ENCODE measurements at regions not wholly inside any gene's neighbourhood (a gene's known extent, or its start where the extent isn't known, plus 50 kb on each side); places are given as distances from the start of the nearest gene placed in this dataset.
A peak's percentile ranks its signal among the peaks of the same experiment; 100 is the strongest.

DNA sequence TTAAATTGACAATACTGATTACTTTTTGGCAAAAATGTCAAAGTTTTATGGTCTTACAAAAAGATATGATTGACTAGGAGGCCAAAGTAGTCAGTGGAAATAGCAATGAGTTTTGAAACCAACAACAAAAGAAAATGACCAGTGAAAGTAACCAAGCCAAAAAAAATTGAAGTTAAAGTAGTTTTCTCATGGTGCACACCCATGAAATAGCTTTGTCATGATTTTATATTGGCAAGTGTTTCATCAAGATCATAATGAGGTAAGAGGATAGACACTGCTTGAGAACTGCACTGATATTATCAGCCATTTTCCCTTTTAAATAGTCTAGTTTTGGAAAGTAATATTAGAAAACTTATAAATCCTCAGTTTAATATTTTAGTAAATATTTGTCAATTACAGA, 206.2 kb upstream of the ADAMTS5 start:
- TF ChIP-seq, protein P1, sequence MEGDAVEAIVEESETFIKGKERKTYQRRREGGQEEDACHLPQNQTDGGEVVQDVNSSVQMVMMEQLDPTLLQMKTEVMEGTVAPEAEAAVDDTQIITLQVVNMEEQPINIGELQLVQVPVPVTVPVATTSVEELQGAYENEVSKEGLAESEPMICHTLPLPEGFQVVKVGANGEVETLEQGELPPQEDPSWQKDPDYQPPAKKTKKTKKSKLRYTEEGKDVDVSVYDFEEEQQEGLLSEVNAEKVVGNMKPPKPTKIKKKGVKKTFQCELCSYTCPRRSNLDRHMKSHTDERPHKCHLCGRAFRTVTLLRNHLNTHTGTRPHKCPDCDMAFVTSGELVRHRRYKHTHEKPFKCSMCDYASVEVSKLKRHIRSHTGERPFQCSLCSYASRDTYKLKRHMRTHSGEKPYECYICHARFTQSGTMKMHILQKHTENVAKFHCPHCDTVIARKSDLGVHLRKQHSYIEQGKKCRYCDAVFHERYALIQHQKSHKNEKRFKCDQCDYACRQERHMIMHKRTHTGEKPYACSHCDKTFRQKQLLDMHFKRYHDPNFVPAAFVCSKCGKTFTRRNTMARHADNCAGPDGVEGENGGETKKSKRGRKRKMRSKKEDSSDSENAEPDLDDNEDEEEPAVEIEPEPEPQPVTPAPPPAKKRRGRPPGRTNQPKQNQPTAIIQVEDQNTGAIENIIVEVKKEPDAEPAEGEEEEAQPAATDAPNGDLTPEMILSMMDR (IDR thresholded peaks at IDR 0.05), result no peak
- no peaks in the 10 kb centered on the region for H3K9me3 ChIP-seq
- H3K27me3 ChIP-seq, result no peaks in the 10 kb centered on the region
- no peak overlapping the region for H3K27ac ChIP-seq
- H3K4me1 ChIP-seq, result no peaks in the 10 kb centered on the region
- H3K36me3 ChIP-seq, result no peaks in the 10 kb centered on the region
- intact Hi-C loops (cut with DNase I), result no loop called here
- H3K4me3 ChIP-seq, result no peak overlapping the region
- no peak for ATAC-seq
- no peak for DNase-seq

DNA sequence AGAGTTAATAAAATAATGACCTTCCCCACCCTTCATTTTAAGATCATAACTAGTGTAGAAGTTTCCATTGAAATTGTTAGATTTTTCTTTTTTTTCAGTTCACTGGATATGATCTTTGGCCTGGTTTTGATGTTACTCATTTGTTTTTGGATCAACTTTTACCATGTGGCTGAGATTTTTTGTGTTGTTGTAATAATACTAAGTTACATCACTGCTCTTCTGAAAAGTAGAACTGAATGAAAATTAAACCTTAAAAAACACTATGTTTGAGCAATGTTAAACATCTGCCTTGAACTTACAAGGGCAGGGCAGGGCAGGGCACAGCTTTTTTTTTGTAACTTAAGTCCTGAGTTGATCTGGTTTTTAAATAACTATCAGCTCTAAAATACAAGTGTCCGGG, 204.8 kb upstream of the ADAMTS5 start:
- H3K27me3 ChIP-seq, result no peaks in the 10 kb centered on the region
- no peak overlapping the region for H3K4me3 ChIP-seq
- no peaks in the 10 kb centered on the region for H3K4me1 ChIP-seq
- no peaks in the 10 kb centered on the region for H3K36me3 ChIP-seq
- no peaks in the 10 kb centered on the region for H3K9me3 ChIP-seq
- no peak for DNase-seq
- TF ChIP-seq, protein P1 (IDR thresholded peaks at IDR 0.05), result no peak
- ATAC-seq, result no peak
- intact Hi-C loops (cut with DNase I), result no loop called here
- H3K27ac ChIP-seq, result no peak overlapping the region

DNA sequence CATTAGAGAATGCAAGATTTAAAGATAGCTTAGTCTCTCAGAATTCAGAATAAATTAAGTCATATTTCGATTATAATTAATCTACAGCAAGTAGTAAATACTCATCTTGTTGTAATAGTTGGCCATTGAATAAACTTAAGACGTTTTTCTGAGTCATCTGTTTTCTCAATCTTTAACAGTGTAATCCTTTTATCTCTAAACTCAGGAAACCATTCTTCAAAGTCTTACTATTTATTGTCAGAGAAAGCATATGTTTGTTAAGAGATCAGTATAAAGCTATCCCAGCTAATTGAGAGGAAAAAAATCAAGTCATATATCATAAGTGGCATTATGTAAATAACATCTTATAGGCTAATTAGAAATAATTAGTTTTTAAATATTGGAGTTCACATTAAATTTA, 201.2 kb upstream of the ADAMTS5 start:
- Histone ChIP-seq H3K4me1 (no peaks in the 10 kb centered on the region), H3K27me3 (no peaks in the 10 kb centered on the region), H3K4me3 (no peak overlapping the region), H3K27ac (no peak overlapping the region), H3K36me3 (no peaks in the 10 kb centered on the region), H3K9me3 (no peaks in the 10 kb centered on the region)
- no peak for DNase-seq
- ATAC-seq, result no peak
- intact Hi-C loops (cut with DNase I), result no loop called here
- TF ChIP-seq, protein P1 (IDR thresholded peaks at IDR 0.05), result no peak

DNA sequence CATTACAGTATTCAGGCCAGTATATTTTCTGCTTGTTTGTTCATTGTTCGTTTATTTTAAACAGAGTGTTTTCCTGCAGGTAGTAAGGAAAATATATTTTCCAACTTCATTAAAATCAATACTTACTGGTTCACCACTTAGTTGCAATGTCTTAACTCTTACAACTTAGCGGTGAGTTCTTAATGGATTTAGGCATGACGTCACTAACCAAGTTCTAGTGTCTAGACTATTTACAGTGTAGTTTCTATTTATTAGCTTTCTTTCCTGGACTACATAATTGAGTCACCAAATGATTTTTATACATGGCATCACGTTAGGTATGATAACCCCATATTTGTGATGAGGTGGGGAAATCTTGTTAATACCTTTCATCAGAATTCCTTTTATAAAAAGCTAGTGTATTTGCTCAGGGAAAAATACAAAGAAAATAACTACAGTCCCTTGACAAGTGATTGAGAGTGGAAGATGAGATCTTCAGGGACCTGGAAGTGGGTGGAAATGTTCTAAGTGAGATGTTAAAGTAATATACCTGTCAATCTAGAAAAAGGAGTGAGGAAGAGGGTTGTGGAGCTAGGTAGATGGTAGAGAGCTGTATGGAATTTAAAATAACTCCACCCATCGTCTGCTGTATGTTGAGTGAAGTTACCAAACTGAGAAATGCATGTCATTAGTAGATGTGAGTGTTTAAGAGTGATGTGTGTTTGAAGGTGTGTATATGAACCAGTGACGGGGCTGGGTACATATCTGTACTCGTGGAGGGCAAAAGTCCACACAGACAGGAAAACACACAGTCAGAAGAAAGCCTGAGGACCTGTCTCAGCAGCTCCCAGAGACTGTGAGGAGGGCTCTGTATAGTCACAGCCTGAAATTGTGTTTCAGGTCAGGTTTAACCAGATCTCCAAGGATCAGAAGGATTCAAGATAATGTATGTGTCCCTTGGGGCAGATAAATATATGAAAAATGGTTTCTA, 197.6 kb upstream of the ADAMTS5 start:
- Histone ChIP-seq H3K27me3 (no peaks in the 10 kb centered on the region), H3K36me3 (no peaks in the 10 kb centered on the region), H3K4me1 (no peaks in the 10 kb centered on the region), H3K4me3 (no peak overlapping the region), H3K9me3 (no peaks in the 10 kb centered on the region), H3K27ac (no peak overlapping the region)
- ATAC-seq (no peak), DNase-seq (no peak)
- intact Hi-C loops (cut with DNase I), result no loop called here
- TF ChIP-seq, protein P1 (IDR thresholded peaks at IDR 0.05), result no peak

DNA sequence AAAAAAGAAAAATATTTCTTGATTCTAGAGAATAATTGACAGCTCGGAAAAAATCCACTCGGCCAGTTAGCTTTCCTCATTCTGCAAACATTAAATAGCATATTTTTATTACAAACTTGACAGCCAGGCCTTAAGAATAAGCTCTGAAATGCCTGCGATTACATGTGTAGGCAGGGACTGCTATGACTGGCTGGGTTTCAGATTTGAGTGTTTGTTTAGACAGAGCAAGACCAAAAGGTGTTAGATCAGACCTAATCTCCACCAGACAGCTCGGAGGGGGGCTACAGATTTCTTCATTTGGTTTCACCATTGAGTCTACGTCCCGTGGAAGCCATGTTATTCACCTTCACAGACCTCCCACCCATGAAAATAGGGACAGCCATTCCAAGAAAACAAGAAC, 192.1 kb upstream of the ADAMTS5 start:
- intact Hi-C loops (cut with DNase I), result no loop called here
- DNase-seq (peak in 1 of 4 donors; percentile 7), ATAC-seq (no peak)
- Histone ChIP-seq H3K27me3 (no peaks in the 10 kb centered on the region), H3K9me3 (no peaks in the 10 kb centered on the region), H3K4me3 (no peak overlapping the region), H3K4me1 (no peaks in the 10 kb centered on the region), H3K36me3 (no peaks in the 10 kb centered on the region), H3K27ac (no peak overlapping the region)
- TF ChIP-seq, protein P1 (IDR thresholded peaks at IDR 0.05), result no peak

Data from left lung (tissue), 4 donors.